C4-2B (cell line): ENCODE measurements at regions not wholly inside any gene's neighbourhood (a gene's known extent, or its start where the extent isn't known, plus 50 kb on each side); places are given as distances from the start of the nearest gene placed in this dataset.

Experiments
- H3K27ac ChIP-seq: fragments of 450-650 bp; 2 replicates; pipeline ENCODE4 v1.5.1; 2017
- CTCF ChIP-seq: fragments of 450-650 bp; conservative IDR thresholded peaks from 2 replicates; pipeline ENCODE4 v1.5.1; 2017; ENCODE audit warnings: mild to moderate bottlenecking
- ZFX ChIP-seq: fragments of 450-650 bp; IDR thresholded peaks from 2 replicates; pipeline ENCODE4 v1.6.1; 2017

GRCh38 chr10:8216893-8217292 lies 162.4 kb downstream of the GATA3 start:
- no peak overlapping the region for H3K27ac ChIP-seq
- TF ChIP-seq CTCF = no peak
- TF ChIP-seq ZFX = no peak

GRCh38 chr10:8221451-8221850 lies 167.0 kb downstream of the GATA3 start:
- no peak for TF ChIP-seq ZFX
- no peak for TF ChIP-seq CTCF
- H3K27ac ChIP-seq = no peak overlapping the region

GRCh38 chr10:8224591-8224990 lies 170.1 kb downstream of the GATA3 start:
- TF ChIP-seq ZFX (no peak), CTCF (no peak)
- H3K27ac ChIP-seq = no peak overlapping the region

GRCh38 chr10:8225187-8225586 lies 170.7 kb downstream of the GATA3 start:
- TF ChIP-seq ZFX (no peak), CTCF (no peak)
- H3K27ac ChIP-seq = no peak overlapping the region

- no peak for TF ChIP-seq ZFX
- no peak for TF ChIP-seq CTCF
- H3K27ac ChIP-seq = no peak overlapping the region
These were observed 172.8 kb downstream of the GATA3 start for GRCh38 chr10:8227246-8227645.

GRCh38 chr10:8229153-8229552 lies 174.7 kb downstream of the GATA3 start:
- TF ChIP-seq CTCF = no peak
- no peak for TF ChIP-seq ZFX
- H3K27ac ChIP-seq = no peak overlapping the region

- H3K27ac ChIP-seq = no peak overlapping the region
- TF ChIP-seq ZFX = no peak
- TF ChIP-seq CTCF = no peak
These were observed 176.4 kb downstream of the GATA3 start for GRCh38 chr10:8230902-8231301.

GRCh38 chr10:8233049-8233448 lies 178.6 kb downstream of the GATA3 start:
- H3K27ac ChIP-seq = no peak overlapping the region
- TF ChIP-seq ZFX (no peak), CTCF (no peak)
